ENCODE measurements at regions not wholly inside any gene's neighbourhood (a gene's known extent, or its start where the extent isn't known, plus 50 kb on each side); places are given as distances from the start of the nearest gene placed in this dataset.

DNA sequence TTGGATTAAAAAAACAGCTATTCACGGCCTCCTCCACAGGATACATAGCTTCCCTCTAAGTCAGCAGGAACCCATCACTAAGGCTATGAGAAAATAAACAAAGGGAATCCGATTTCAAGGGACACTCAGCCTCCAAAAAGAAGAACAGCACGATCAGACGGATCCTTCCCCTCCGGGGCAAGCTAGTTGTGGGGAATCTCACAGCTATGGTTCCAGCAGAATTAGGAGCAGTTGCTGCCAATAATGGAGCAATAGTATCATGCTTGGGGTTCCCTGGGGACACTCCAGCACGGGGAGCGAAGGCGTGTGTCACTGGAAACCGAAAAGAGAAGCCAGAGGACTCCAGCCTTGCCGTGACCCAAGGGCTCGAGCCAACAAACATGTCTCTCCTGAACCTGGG lies 163.1 kb downstream of the TTC32 start:
- Histone ChIP-seq H3K9me3 (ENCODE audit: control insufficient read depth, insufficient read depth, low read length) (no peaks in the 10 kb centered on the region), H3K9ac (ENCODE audit: low read depth, low read length) (no peak overlapping the region), H3K27ac (ENCODE audit: low read depth, low read length) (no peak overlapping the region), H3K27me3 (ENCODE audit: control insufficient read depth, insufficient read depth, low read length) (no peaks in the 10 kb centered on the region), H3K4me1 (ENCODE audit: control insufficient read depth, insufficient read depth, low read length) (peaks cover 4% of the 10 kb centered on the region; the same call in 1 of the 2 replicates), H3K4me3 (ENCODE audit: low read depth, low read length) (no peak overlapping the region), H3K36me3 (ENCODE audit: control insufficient read depth, insufficient read depth, low read length) (no peaks in the 10 kb centered on the region)

DNA sequence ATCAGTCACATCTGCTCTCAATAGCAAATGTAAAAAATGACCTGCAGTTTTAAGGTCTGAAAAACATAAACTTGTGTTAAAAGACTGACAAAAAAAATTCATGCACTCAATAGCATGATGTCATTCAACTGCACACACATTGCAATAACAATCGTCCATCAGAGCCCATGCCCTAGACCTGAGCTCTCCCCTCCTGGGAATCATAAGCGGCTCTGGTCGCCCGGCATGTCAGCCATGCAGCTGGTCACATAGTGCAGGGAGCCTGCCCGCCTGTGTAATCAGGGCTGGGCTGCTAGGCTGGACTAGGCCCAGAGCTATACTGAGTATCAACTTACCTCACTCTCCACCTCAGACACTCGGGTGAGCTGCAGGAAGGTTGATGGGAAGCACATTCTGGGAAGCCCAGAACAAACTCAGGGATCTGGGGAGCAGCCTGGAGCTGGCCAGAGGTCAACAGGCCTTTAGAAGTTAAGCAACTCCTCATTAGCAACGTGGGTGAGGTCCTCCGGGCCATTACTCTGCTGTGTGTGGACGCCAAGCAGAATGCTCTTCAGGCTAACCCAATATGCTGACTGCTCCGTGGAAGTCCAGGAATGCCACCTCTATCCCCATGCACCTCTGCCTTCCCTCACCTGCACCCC lies 165.5 kb downstream of the TTC32 start:
- H3K27me3 ChIP-seq (ENCODE audit: control insufficient read depth, insufficient read depth, low read length) = no peaks in the 10 kb centered on the region
- H3K9me3 ChIP-seq (ENCODE audit: control insufficient read depth, insufficient read depth, low read length) = no peaks in the 10 kb centered on the region
- no peak overlapping the region for H3K4me3 ChIP-seq (ENCODE audit: low read depth, low read length)
- H3K9ac ChIP-seq (ENCODE audit: low read depth, low read length) = no peak overlapping the region
- H3K36me3 ChIP-seq (ENCODE audit: control insufficient read depth, insufficient read depth, low read length) = no peaks in the 10 kb centered on the region
- peaks cover 4% of the 10 kb centered on the region; the same call in 1 of the 2 replicates for H3K4me1 ChIP-seq (ENCODE audit: control insufficient read depth, insufficient read depth, low read length)
- no peak overlapping the region for H3K27ac ChIP-seq (ENCODE audit: low read depth, low read length)

DNA sequence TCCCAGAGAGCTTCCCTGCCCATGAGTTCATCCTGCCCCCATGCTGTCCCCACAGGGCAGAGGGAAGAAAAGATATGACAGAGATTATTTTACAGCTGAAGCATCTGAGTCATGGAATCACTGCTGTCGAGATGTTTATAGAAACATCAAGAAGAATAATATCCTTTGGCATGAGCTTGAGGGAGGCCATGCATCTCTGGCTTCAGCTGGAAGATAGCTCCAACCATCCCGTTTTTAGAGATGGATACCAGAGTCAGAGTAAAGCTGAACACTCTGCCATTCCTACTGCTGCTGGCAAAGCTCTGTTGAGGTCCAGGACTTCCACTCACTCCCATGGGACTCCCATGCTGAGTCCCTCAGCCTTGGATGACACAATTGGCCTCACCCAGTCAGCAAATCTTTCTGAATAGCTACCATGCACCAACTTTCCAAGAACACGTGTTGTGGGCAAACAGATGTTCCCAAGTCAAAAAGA lies 167.8 kb downstream of the TTC32 start:
- H3K9me3 ChIP-seq (ENCODE audit: control insufficient read depth, insufficient read depth, low read length) = no peaks in the 10 kb centered on the region
- no peak overlapping the region for H3K9ac ChIP-seq (ENCODE audit: low read depth, low read length)
- no peaks in the 10 kb centered on the region for H3K27me3 ChIP-seq (ENCODE audit: control insufficient read depth, insufficient read depth, low read length)
- H3K36me3 ChIP-seq (ENCODE audit: control insufficient read depth, insufficient read depth, low read length) = no peaks in the 10 kb centered on the region
- H3K4me1 ChIP-seq (ENCODE audit: control insufficient read depth, insufficient read depth, low read length) = peaks cover 4% of the 10 kb centered on the region; the same call in 1 of the 2 replicates
- H3K27ac ChIP-seq (ENCODE audit: low read depth, low read length) = no peak overlapping the region
- no peak overlapping the region for H3K4me3 ChIP-seq (ENCODE audit: low read depth, low read length)

DNA sequence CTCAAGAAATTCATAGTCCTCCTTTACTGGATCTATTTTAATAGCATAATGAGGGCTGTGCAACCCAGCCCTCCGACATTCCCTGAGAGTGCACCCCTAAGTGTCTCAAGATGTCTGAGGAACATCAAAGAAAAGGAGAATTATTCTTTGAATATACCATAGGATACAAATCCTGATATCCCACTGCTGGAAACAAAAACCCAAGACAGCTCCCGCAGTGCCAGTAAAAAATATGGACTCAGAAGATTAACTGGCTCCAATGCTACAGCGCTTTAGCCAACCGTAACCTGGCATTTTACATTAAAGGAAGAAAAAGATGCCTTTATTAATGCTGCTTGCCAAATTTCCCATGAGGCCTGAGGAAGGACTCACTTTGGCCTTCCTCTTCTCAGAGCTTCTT lies 168.4 kb downstream of the TTC32 start:
- Histone ChIP-seq H3K27ac (ENCODE audit: low read depth, low read length) (no peak overlapping the region), H3K4me3 (ENCODE audit: low read depth, low read length) (no peak overlapping the region), H3K9me3 (ENCODE audit: control insufficient read depth, insufficient read depth, low read length) (no peaks in the 10 kb centered on the region), H3K36me3 (ENCODE audit: control insufficient read depth, insufficient read depth, low read length) (no peaks in the 10 kb centered on the region), H3K9ac (ENCODE audit: low read depth, low read length) (no peak overlapping the region), H3K4me1 (ENCODE audit: control insufficient read depth, insufficient read depth, low read length) (peaks cover under 1% of the 10 kb centered on the region; the same call in 1 of the 2 replicates), H3K27me3 (ENCODE audit: control insufficient read depth, insufficient read depth, low read length) (no peaks in the 10 kb centered on the region)

DNA sequence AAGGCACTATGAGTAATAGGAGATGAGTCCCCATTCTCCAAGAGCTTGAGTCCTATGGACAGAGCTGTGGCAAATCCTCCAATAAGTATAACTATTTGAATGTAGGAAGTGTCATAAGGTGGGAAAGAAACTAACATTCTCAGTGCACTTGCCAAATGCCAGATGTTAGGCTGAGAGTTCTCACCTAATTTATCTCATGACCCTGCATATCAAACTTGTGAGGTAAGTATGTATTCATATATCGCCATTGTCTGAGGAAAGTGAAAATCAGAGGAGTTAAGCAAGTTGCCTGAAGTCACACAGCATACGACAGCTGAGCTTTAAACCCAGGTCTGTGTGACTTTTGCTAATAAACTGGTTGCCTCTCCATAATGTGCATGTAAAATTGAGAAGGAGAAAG lies 169.5 kb downstream of the TTC32 start:
- H3K9ac ChIP-seq (ENCODE audit: low read depth, low read length) = no peak overlapping the region
- no peak overlapping the region for H3K27ac ChIP-seq (ENCODE audit: low read depth, low read length)
- H3K4me1 ChIP-seq (ENCODE audit: control insufficient read depth, insufficient read depth, low read length) = no peaks in the 10 kb centered on the region
- no peaks in the 10 kb centered on the region for H3K27me3 ChIP-seq (ENCODE audit: control insufficient read depth, insufficient read depth, low read length)
- no peak overlapping the region for H3K4me3 ChIP-seq (ENCODE audit: low read depth, low read length)
- no peaks in the 10 kb centered on the region for H3K36me3 ChIP-seq (ENCODE audit: control insufficient read depth, insufficient read depth, low read length)
- H3K9me3 ChIP-seq (ENCODE audit: control insufficient read depth, insufficient read depth, low read length) = no peaks in the 10 kb centered on the region

DNA sequence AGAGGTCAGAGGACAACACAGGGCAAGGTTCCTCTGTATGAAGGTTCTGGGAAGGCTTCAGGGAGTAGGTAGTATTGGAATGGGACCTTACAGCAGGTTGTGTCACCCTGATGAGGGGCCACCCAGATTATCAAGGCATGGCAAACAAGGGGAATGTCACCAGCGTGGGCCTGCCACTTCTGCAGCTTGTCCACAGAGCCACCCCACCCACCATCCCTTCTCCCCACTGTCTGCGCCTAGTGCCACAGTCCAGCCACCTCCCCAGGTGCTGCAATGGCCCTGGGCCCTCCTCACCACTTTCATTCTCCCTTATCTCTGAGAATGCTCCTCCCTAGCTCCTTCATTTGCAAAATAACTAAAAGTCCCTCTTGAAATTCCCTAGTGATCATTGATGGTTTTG lies 170.3 kb downstream of the TTC32 start:
- no peak overlapping the region for H3K4me3 ChIP-seq (ENCODE audit: low read depth, low read length)
- no peak overlapping the region for H3K27ac ChIP-seq (ENCODE audit: low read depth, low read length)
- H3K27me3 ChIP-seq (ENCODE audit: control insufficient read depth, insufficient read depth, low read length) = no peaks in the 10 kb centered on the region
- H3K4me1 ChIP-seq (ENCODE audit: control insufficient read depth, insufficient read depth, low read length) = no peaks in the 10 kb centered on the region
- H3K9me3 ChIP-seq (ENCODE audit: control insufficient read depth, insufficient read depth, low read length) = no peaks in the 10 kb centered on the region
- no peaks in the 10 kb centered on the region for H3K36me3 ChIP-seq (ENCODE audit: control insufficient read depth, insufficient read depth, low read length)
- no peak overlapping the region for H3K9ac ChIP-seq (ENCODE audit: low read depth, low read length)

DNA sequence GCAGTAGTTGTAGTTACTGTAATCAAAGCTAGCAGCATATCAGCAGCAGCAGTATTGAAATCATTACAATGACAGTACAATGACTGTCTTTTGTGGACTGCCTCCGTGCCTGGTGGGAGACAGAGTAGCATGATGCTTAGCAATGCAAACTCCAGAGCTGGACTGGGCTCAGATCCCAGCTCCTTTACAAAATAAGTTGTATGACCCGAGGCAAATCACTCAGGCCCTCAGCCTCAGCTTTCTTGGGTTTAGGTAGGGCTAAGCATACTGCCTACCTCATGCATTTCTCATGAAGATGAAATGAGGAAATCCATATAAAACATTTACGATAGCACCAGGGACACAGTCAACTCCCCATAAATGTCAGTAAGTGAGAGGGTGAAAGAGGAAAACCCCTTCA lies 170.7 kb downstream of the TTC32 start:
- no peaks in the 10 kb centered on the region for H3K36me3 ChIP-seq (ENCODE audit: control insufficient read depth, insufficient read depth, low read length)
- H3K4me1 ChIP-seq (ENCODE audit: control insufficient read depth, insufficient read depth, low read length) = no peaks in the 10 kb centered on the region
- H3K9ac ChIP-seq (ENCODE audit: low read depth, low read length) = no peak overlapping the region
- no peaks in the 10 kb centered on the region for H3K27me3 ChIP-seq (ENCODE audit: control insufficient read depth, insufficient read depth, low read length)
- no peaks in the 10 kb centered on the region for H3K9me3 ChIP-seq (ENCODE audit: control insufficient read depth, insufficient read depth, low read length)
- H3K4me3 ChIP-seq (ENCODE audit: low read depth, low read length) = no peak overlapping the region
- H3K27ac ChIP-seq (ENCODE audit: low read depth, low read length) = no peak overlapping the region

DNA sequence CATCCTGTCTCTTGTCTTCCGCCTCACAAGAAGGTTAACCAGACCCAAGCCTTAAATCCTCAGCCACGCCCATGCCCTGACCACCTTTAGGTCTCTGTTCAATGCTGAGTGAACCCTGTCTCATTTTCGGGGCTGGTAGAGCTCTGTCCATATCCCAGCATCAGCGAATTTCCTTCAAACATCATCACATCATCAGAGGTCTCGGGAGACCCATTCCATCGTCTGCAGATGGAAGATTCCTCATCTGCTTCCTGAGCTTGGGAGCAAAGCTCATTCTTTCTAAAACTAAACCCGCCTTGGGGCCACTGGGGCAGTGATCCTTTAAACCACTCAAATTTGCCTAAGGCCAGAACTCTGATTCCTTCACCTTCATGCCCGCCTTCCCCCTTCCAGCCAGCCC lies 173.7 kb downstream of the TTC32 start:
- Histone ChIP-seq H3K36me3 (ENCODE audit: control insufficient read depth, insufficient read depth, low read length) (no peaks in the 10 kb centered on the region), H3K9me3 (ENCODE audit: control insufficient read depth, insufficient read depth, low read length) (no peaks in the 10 kb centered on the region), H3K4me3 (ENCODE audit: low read depth, low read length) (no peak overlapping the region), H3K9ac (ENCODE audit: low read depth, low read length) (no peak overlapping the region), H3K27ac (ENCODE audit: low read depth, low read length) (no peak overlapping the region), H3K4me1 (ENCODE audit: control insufficient read depth, insufficient read depth, low read length) (no peaks in the 10 kb centered on the region), H3K27me3 (ENCODE audit: control insufficient read depth, insufficient read depth, low read length) (no peaks in the 10 kb centered on the region)

DNA sequence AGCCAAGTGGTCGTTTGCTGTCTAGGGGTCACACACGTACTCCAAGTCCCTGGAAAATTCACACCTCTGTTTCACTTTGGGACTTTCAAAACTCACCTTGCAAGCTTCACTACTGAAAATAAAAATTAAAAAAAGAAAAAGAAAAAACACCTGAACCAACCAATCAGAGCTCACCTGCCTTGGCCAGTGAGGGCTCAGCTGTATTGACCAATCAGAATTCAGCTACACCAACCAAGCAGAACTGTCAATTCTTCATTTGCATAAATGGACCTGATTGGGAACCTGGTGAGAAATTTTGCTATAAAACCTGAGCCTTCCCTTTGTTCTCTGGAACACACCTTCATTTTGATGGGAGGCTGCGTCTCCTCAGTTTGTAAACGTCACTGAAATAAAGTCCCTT lies 176.4 kb downstream of the TTC32 start:
- H3K27me3 ChIP-seq (ENCODE audit: control insufficient read depth, insufficient read depth, low read length) = no peaks in the 10 kb centered on the region
- H3K27ac ChIP-seq (ENCODE audit: low read depth, low read length) = no peak overlapping the region
- no peak overlapping the region for H3K4me3 ChIP-seq (ENCODE audit: low read depth, low read length)
- no peak overlapping the region for H3K9ac ChIP-seq (ENCODE audit: low read depth, low read length)
- no peaks in the 10 kb centered on the region for H3K9me3 ChIP-seq (ENCODE audit: control insufficient read depth, insufficient read depth, low read length)
- H3K36me3 ChIP-seq (ENCODE audit: control insufficient read depth, insufficient read depth, low read length) = no peaks in the 10 kb centered on the region
- H3K4me1 ChIP-seq (ENCODE audit: control insufficient read depth, insufficient read depth, low read length) = no peaks in the 10 kb centered on the region

DNA sequence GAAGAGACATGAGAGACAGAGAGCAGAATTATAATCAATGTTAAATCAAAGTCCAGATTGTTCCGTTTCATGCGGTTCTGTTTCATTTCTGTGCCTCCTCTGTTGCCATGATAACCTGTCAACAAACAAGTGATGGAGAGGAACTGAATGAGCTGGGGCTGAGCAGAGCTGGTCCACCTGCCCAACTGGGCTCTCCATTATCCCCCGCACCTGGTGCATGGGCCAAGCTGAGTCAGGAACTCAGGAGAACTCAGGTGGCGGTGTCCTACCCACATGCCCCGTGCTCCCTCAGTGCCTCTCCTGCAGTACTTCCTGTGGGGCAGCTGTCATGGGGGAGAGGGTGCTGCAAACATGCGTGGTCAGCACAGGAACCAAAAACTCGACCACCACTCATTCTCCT lies 178.8 kb downstream of the TTC32 start:
- Histone ChIP-seq H3K4me3 (ENCODE audit: low read depth, low read length) (no peak overlapping the region), H3K27ac (ENCODE audit: low read depth, low read length) (no peak overlapping the region), H3K27me3 (ENCODE audit: control insufficient read depth, insufficient read depth, low read length) (no peaks in the 10 kb centered on the region), H3K9me3 (ENCODE audit: control insufficient read depth, insufficient read depth, low read length) (no peaks in the 10 kb centered on the region), H3K9ac (ENCODE audit: low read depth, low read length) (no peak overlapping the region), H3K36me3 (ENCODE audit: control insufficient read depth, insufficient read depth, low read length) (no peaks in the 10 kb centered on the region), H3K4me1 (ENCODE audit: control insufficient read depth, insufficient read depth, low read length) (no peaks in the 10 kb centered on the region)

DNA sequence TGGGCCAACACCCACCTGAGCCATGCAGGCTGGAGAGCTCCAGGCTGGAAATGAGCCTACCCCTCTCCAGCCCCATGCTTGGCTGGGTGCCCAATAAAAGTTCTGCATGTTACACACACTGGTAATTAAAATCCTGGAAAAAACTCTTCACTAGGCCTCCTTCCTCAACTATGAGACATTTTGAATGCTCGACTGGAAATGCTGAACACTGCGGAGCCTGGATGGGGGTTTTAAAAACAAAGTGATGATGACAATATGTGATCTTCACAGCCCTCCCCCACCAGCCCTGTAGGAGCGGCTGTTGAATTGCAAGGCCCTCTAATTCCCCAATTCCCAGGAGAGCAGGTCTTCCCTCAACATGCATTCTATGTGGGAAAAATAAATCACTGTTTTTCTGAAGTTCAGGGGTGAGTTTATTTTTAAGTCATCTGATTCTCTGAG lies 179.2 kb downstream of the TTC32 start:
- Histone ChIP-seq H3K27ac (ENCODE audit: low read depth, low read length) (no peak overlapping the region), H3K9me3 (ENCODE audit: control insufficient read depth, insufficient read depth, low read length) (no peaks in the 10 kb centered on the region), H3K9ac (ENCODE audit: low read depth, low read length) (no peak overlapping the region), H3K4me1 (ENCODE audit: control insufficient read depth, insufficient read depth, low read length) (no peaks in the 10 kb centered on the region), H3K27me3 (ENCODE audit: control insufficient read depth, insufficient read depth, low read length) (no peaks in the 10 kb centered on the region), H3K4me3 (ENCODE audit: low read depth, low read length) (no peak overlapping the region), H3K36me3 (ENCODE audit: control insufficient read depth, insufficient read depth, low read length) (no peaks in the 10 kb centered on the region)

Measured in HUES48 (cell line).